Naive B cell (primary cell): ENCODE measurements at regions not wholly inside any gene's neighbourhood (a gene's known extent, or its start where the extent isn't known, plus 50 kb on each side); places are given as distances from the start of the nearest gene placed in this dataset.

ENCODE experiments used
- ATAC-seq, 2 donors: fragments of 150-1000 bp; cut with Tn5 transposase; 2 replicates each; pipeline ENCODE4 v1.10.0; 2021; ENCODE audit warnings: low read depth in 2 of 2, mild to moderate bottlenecking in 2 of 2, moderate library complexity in 2 of 2
- DNase-seq: peaks from one replicate; pipeline ENCODE4 v3.0.0; 2022
- H3K27ac Mint-ChIP-seq, 6 donors: one replicate each; pipeline ENCODE4 v1.8.0; 2020 to 2022; ENCODE audit warnings: mild to moderate bottlenecking in 6 of 6, mixed read lengths in 6 of 6, moderate library complexity in 5 of 6, inconsistent platforms in 2 of 6
- H3K27me3 Mint-ChIP-seq, 3 donors: one replicate each; pipeline ENCODE4 v1.8.0; 2021 to 2022; ENCODE audit warnings: mixed read lengths in 3 of 3, mild to moderate bottlenecking in 1 of 3
- H3K36me3 Mint-ChIP-seq, 2 donors: one replicate each; pipeline ENCODE4 v1.8.0; 2020 to 2022; ENCODE audit warnings: mixed read lengths in 2 of 2, inconsistent platforms in 1 of 2, mild to moderate bottlenecking in 1 of 2
- H3K4me1 Mint-ChIP-seq, 3 donors: one replicate each; pipeline ENCODE4 v1.8.0; 2020 to 2022; ENCODE audit warnings: mixed read lengths in 3 of 3, inconsistent platforms in 1 of 3, mild to moderate bottlenecking in 1 of 3, moderate library complexity in 1 of 3
- H3K4me3 Mint-ChIP-seq, 8 donors: one replicate each; pipeline ENCODE4 v1.8.0; 2020 to 2022; ENCODE audit warnings: mild to moderate bottlenecking in 8 of 8, mixed read lengths in 8 of 8, moderate library complexity in 8 of 8, inconsistent platforms in 2 of 8
- H3K9me3 Mint-ChIP-seq, 7 donors: one replicate each; pipeline ENCODE4 v1.8.0; 2020 to 2022; ENCODE audit warnings: mixed read lengths in 7 of 7, mild to moderate bottlenecking in 5 of 7, inconsistent platforms in 2 of 7, moderate library complexity in 1 of 7

GRCh38 chr10:90168244-90168643, 466.9 kb downstream of the KIF20B start:
- peaks cover 2 to 18% (median 7%) of the 10 kb centered on the region in 7 donors for H3K9me3 Mint-ChIP-seq
- H3K27me3 Mint-ChIP-seq: no peaks in the 10 kb centered on the region
- no peak overlapping the region for H3K27ac Mint-ChIP-seq
- H3K4me1 Mint-ChIP-seq: no peaks in the 10 kb centered on the region
- no peak overlapping the region for H3K4me3 Mint-ChIP-seq
- peaks cover 0 to 27% of the 10 kb centered on the region in 2 donors for H3K36me3 Mint-ChIP-seq
- DNase-seq (no peak), ATAC-seq (no peak)

- H3K27ac Mint-ChIP-seq: no peak overlapping the region
- ATAC-seq (no peak), DNase-seq (no peak)
- no peaks in the 10 kb centered on the region for H3K27me3 Mint-ChIP-seq
- peaks cover under 1 to 8% (median 4%) of the 10 kb centered on the region in 7 donors for H3K9me3 Mint-ChIP-seq
- H3K4me3 Mint-ChIP-seq: no peak overlapping the region
- H3K36me3 Mint-ChIP-seq: peaks cover 0 to 22% of the 10 kb centered on the region in 2 donors
- H3K4me1 Mint-ChIP-seq: no peaks in the 10 kb centered on the region
Measured at GRCh38 chr10:90171014-90171722, 469.8 kb downstream of the KIF20B start.

GRCh38 chr10:90174531-90174930, 473.1 kb downstream of the KIF20B start:
- Mint-ChIP-seq H3K36me3 (peaks cover 0 to 18% of the 10 kb centered on the region in 2 donors), H3K27me3 (no peaks in the 10 kb centered on the region), H3K27ac (no peak overlapping the region), H3K9me3 (peaks cover 0 to 4% (median 0%) of the 10 kb centered on the region in 7 donors), H3K4me3 (no peak overlapping the region), H3K4me1 (no peaks in the 10 kb centered on the region)
- no peak for ATAC-seq
- DNase-seq: no peak

GRCh38 chr10:90175161-90175681, 473.8 kb downstream of the KIF20B start:
- Mint-ChIP-seq H3K27me3 (no peaks in the 10 kb centered on the region), H3K9me3 (peaks cover 0 to 4% (median 0%) of the 10 kb centered on the region in 7 donors), H3K27ac (no peak overlapping the region), H3K36me3 (peaks cover 0 to 18% of the 10 kb centered on the region in 2 donors), H3K4me3 (no peak overlapping the region), H3K4me1 (no peaks in the 10 kb centered on the region)
- no peak for ATAC-seq
- DNase-seq: no peak

- H3K4me3 Mint-ChIP-seq: no peak overlapping the region
Measured at GRCh38 chr10:90179696-90180407, 478.5 kb downstream of the KIF20B start.

GRCh38 chr10:90180886-90181691, 479.7 kb downstream of the KIF20B start:
- Mint-ChIP-seq H3K4me1 (no peaks in the 10 kb centered on the region), H3K27ac (no peak overlapping the region), H3K4me3 (no peak overlapping the region), H3K36me3 (no peaks in the 10 kb centered on the region), H3K27me3 (no peaks in the 10 kb centered on the region), H3K9me3 (peaks cover 0 to 6% (median 0%) of the 10 kb centered on the region in 7 donors)
- no peak for ATAC-seq
- DNase-seq: no peak

More at GRCh38 chr10:90179696-90180407, 478.5 kb downstream of the KIF20B start:
- no peaks in the 10 kb centered on the region for H3K4me1 Mint-ChIP-seq
- H3K9me3 Mint-ChIP-seq: peaks cover 0 to 6% (median 0%) of the 10 kb centered on the region in 7 donors
- H3K27me3 Mint-ChIP-seq: no peaks in the 10 kb centered on the region
- DNase-seq (no peak), ATAC-seq (no peak)
- no peaks in the 10 kb centered on the region for H3K36me3 Mint-ChIP-seq
- no peak overlapping the region for H3K27ac Mint-ChIP-seq

- no peak for ATAC-seq
- H3K27ac Mint-ChIP-seq: no peak overlapping the region
- H3K4me1 Mint-ChIP-seq: no peaks in the 10 kb centered on the region
- peaks cover 0 to 2% (median 0%) of the 10 kb centered on the region in 7 donors for H3K9me3 Mint-ChIP-seq
- no peaks in the 10 kb centered on the region for H3K36me3 Mint-ChIP-seq
- DNase-seq: no peak
- no peaks in the 10 kb centered on the region for H3K27me3 Mint-ChIP-seq
- no peak overlapping the region for H3K4me3 Mint-ChIP-seq
Measured at GRCh38 chr10:90192825-90193224, 491.4 kb downstream of the KIF20B start.

- DNase-seq (no peak), ATAC-seq (no peak)
- H3K4me3 Mint-ChIP-seq: no peak overlapping the region
- no peaks in the 10 kb centered on the region for H3K4me1 Mint-ChIP-seq
- H3K36me3 Mint-ChIP-seq: no peaks in the 10 kb centered on the region
- H3K27me3 Mint-ChIP-seq: no peaks in the 10 kb centered on the region
- no peaks in the 10 kb centered on the region for H3K9me3 Mint-ChIP-seq
- no peak overlapping the region for H3K27ac Mint-ChIP-seq
Measured at GRCh38 chr10:90193240-90193985, 492.0 kb downstream of the KIF20B start.

- DNase-seq: no peak
- H3K27me3 Mint-ChIP-seq: no peaks in the 10 kb centered on the region
Measured at GRCh38 chr10:90195288-90195840, 494.0 kb downstream of the KIF20B start.

GRCh38 chr10:90197766-90198165, 496.4 kb downstream of the KIF20B start:
- H3K27ac Mint-ChIP-seq: no peak overlapping the region
- no peak overlapping the region for H3K4me3 Mint-ChIP-seq
- H3K9me3 Mint-ChIP-seq: no peaks in the 10 kb centered on the region
- no peaks in the 10 kb centered on the region for H3K27me3 Mint-ChIP-seq
- DNase-seq: no peak
- no peaks in the 10 kb centered on the region for H3K36me3 Mint-ChIP-seq
- no peaks in the 10 kb centered on the region for H3K4me1 Mint-ChIP-seq
- ATAC-seq: no peak

More at GRCh38 chr10:90195288-90195840, 494.0 kb downstream of the KIF20B start:
- ATAC-seq: no peak
- no peaks in the 10 kb centered on the region for H3K4me1 Mint-ChIP-seq
- H3K4me3 Mint-ChIP-seq: no peak overlapping the region
- no peak overlapping the region for H3K27ac Mint-ChIP-seq
- no peaks in the 10 kb centered on the region for H3K36me3 Mint-ChIP-seq
- no peaks in the 10 kb centered on the region for H3K9me3 Mint-ChIP-seq

GRCh38 chr10:90199093-90199492, 497.7 kb downstream of the KIF20B start:
- H3K27ac Mint-ChIP-seq: no peak overlapping the region

GRCh38 chr10:90199513-90199912, 498.1 kb downstream of the KIF20B start:
- H3K9me3 Mint-ChIP-seq: no peaks in the 10 kb centered on the region
- no peaks in the 10 kb centered on the region for H3K27me3 Mint-ChIP-seq
- no peaks in the 10 kb centered on the region for H3K4me1 Mint-ChIP-seq
- no peak overlapping the region for H3K4me3 Mint-ChIP-seq
- DNase-seq: no peak
- ATAC-seq: no peak
- H3K36me3 Mint-ChIP-seq: no peaks in the 10 kb centered on the region
- H3K27ac Mint-ChIP-seq: no peak overlapping the region

More at GRCh38 chr10:90199093-90199492, 497.7 kb downstream of the KIF20B start:
- Mint-ChIP-seq H3K36me3 (no peaks in the 10 kb centered on the region), H3K27me3 (no peaks in the 10 kb centered on the region), H3K4me1 (no peaks in the 10 kb centered on the region), H3K9me3 (no peaks in the 10 kb centered on the region), H3K4me3 (no peak overlapping the region)
- ATAC-seq (no peak), DNase-seq (no peak)
